Right lobe of liver (tissue), 6 donors: ENCODE measurements at regions not wholly inside any gene's neighbourhood (a gene's known extent, or its start where the extent isn't known, plus 50 kb on each side); places are given as distances from the start of the nearest gene placed in this dataset.

Experiments
- ATAC-seq, 4 donors: fragments of 200-7000 bp; cut with Tn5 transposase; one replicate each; pipeline ENCODE4 v1.9.1; 2020; ENCODE audit warnings: mild to moderate bottlenecking in 4 of 4, moderate library complexity in 4 of 4
- DNase-seq, 3 donors: peaks; one replicate each; pipeline ENCODE4 v3.0.0-alpha.2; 2020
- H3K27ac ChIP-seq, 3 donors: fragments of 200-600 bp; one replicate each; pipeline ENCODE4 v1.8.0; 2022
- H3K27me3 ChIP-seq, 2 donors: fragments of 200-600 bp; one replicate each; pipeline ENCODE4 v1.8.0; 2022
- H3K36me3 ChIP-seq, 4 donors: fragments of 200-600 bp; sonication (generic) in 1 of 4; one replicate each; pipeline versions ENCODE4 v1.5.1 to v1.8.0; 2017 to 2022; ENCODE audit warnings: control low read depth in 1 of 4
- H3K4me1 ChIP-seq, 4 donors: fragments of 200-600 bp; sonication (generic) in 1 of 4; one replicate each; pipeline versions ENCODE4 v1.5.1 to v1.8.0; 2017 to 2022; ENCODE audit warnings: control low read depth in 1 of 4
- H3K4me3 ChIP-seq, 3 donors: fragments of 200-600 bp; one replicate each; pipeline ENCODE4 v1.8.0; 2022
- H3K9me3 ChIP-seq, 4 donors: fragments of 200-600 bp; sonication (generic) in 1 of 4; one replicate each; pipeline versions ENCODE4 v1.5.1 to v1.8.0; 2017 to 2022; ENCODE audit warnings: control low read depth in 1 of 4
- POLR2A ChIP-seq: fragments of 450-650 bp; IDR thresholded peaks from one replicate; pipeline ENCODE4 v1.6.1; 2017; ENCODE audit warnings: antibody characterized with exemption, mild to moderate bottlenecking
- WGBS: methylation state at CpG from one replicate; pipeline ENCODE4 v1.1.6; 2018; ENCODE audit warnings: low coverage, low lambda C conversion rate; ENCODE audit not compliant: insufficient coverage; ENCODE audit errors: missing lambda C conversion rate; 5-methylcytosine and 5-hydroxymethylcytosine counted together
- intact Hi-C, 2 donors: fragments of 100-400 bp; cut with DNase I; formaldehyde crosslinking; loops; one replicate each; pipeline versions ENCODE4 v1.11.2 to v1.14.1; 2022
- TF ChIP-seq, protein P1 (sequence below), 4 donors: fragments of 200-600 bp in 3 of 4; fragments of 450-650 bp in 1 of 4; IDR thresholded peaks; one replicate each; pipeline versions ENCODE4 v1.5.1 to v1.8.0; 2016 to 2022; ENCODE audit warnings: antibody characterized with exemption in 4 of 4, mild to moderate bottlenecking in 2 of 4
- donor health status: DM: no; HTN: yes; CAD: no.
- donor health status: DM: no; HTN: no; CAD: no.
- donor health status: DM: no; HTN: no; CAD: no.
- donor health status: DM: no; HTN: yes; CAD: no.
- donor health status: DM: no; HTN: yes; CAD: no.

- no peak overlapping the region for H3K4me3 ChIP-seq
- no peaks in the 10 kb centered on the region for H3K4me1 ChIP-seq
- DNase-seq (no peak), ATAC-seq (no peak)
- H3K27ac ChIP-seq = no peak overlapping the region
- TF ChIP-seq, protein P1, sequence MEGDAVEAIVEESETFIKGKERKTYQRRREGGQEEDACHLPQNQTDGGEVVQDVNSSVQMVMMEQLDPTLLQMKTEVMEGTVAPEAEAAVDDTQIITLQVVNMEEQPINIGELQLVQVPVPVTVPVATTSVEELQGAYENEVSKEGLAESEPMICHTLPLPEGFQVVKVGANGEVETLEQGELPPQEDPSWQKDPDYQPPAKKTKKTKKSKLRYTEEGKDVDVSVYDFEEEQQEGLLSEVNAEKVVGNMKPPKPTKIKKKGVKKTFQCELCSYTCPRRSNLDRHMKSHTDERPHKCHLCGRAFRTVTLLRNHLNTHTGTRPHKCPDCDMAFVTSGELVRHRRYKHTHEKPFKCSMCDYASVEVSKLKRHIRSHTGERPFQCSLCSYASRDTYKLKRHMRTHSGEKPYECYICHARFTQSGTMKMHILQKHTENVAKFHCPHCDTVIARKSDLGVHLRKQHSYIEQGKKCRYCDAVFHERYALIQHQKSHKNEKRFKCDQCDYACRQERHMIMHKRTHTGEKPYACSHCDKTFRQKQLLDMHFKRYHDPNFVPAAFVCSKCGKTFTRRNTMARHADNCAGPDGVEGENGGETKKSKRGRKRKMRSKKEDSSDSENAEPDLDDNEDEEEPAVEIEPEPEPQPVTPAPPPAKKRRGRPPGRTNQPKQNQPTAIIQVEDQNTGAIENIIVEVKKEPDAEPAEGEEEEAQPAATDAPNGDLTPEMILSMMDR (IDR thresholded peaks at IDR 0.05) = no peak
- no peak for TF ChIP-seq POLR2A
- 12% methylated on average over 5 of the region's 5 CpGs for WGBS
- no peaks in the 10 kb centered on the region for H3K9me3 ChIP-seq
- no peaks in the 10 kb centered on the region for H3K36me3 ChIP-seq
- H3K27me3 ChIP-seq = no peaks in the 10 kb centered on the region
- intact Hi-C loops = no loop called here
Measured at GRCh38 chr13:27860743-27861142, 59.1 kb upstream of the PDX1 start.

DNA sequence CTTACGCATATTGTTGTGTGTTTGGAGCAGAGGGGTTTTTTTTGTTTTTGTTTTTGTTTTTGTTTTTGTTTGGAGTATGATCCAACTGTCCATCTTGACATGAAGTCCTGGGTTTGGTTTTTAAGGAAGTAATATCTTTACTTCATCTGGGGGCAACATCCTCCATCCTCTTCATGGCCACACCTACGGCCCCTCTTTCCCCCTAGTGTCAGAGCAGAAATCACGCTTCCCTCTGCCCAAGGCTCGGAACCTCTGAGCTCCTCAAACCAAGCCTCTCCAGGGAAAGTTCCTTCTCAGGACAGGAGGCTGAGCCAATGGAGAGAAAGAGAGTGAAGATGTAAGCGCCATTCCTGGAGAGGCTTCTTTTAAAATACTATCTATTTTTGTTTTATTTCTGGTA is 58.6 kb upstream of the PDX1 start:
- Histone ChIP-seq H3K4me3 (no peak overlapping the region), H3K27me3 (no peaks in the 10 kb centered on the region), H3K27ac (no peak overlapping the region), H3K9me3 (no peaks in the 10 kb centered on the region), H3K36me3 (no peaks in the 10 kb centered on the region), H3K4me1 (no peaks in the 10 kb centered on the region)
- ATAC-seq (no peak), DNase-seq (no peak)
- 50% methylated on average over 4 of the region's 5 CpGs for WGBS
- intact Hi-C loops = no loop called here
- TF ChIP-seq, protein P1 (IDR thresholded peaks at IDR 0.05) = no peak
- TF ChIP-seq POLR2A = no peak

- DNase-seq = no peak
- H3K27me3 ChIP-seq = no peaks in the 10 kb centered on the region
- no peak for TF ChIP-seq POLR2A
- TF ChIP-seq, protein P1 (IDR thresholded peaks at IDR 0.05) = peak; percentile 47 to 57 (median 55)
- peak; percentile 69 to 91 (median 72) for ATAC-seq
- peak overlapping the region in 1 of 3 donors; percentile 4 for H3K4me3 ChIP-seq
- H3K4me1 ChIP-seq = no peaks in the 10 kb centered on the region
- peak overlapping the region in 2 of 3 donors; percentile 6 to 9 for H3K27ac ChIP-seq
- H3K9me3 ChIP-seq = no peaks in the 10 kb centered on the region
- intact Hi-C loops = no loop called here
- H3K36me3 ChIP-seq = no peaks in the 10 kb centered on the region
- WGBS = 12% methylated on average over 9 of the region's 9 CpGs
Measured at GRCh38 chr13:27868641-27869435, 51.0 kb upstream of the PDX1 start.

DNA sequence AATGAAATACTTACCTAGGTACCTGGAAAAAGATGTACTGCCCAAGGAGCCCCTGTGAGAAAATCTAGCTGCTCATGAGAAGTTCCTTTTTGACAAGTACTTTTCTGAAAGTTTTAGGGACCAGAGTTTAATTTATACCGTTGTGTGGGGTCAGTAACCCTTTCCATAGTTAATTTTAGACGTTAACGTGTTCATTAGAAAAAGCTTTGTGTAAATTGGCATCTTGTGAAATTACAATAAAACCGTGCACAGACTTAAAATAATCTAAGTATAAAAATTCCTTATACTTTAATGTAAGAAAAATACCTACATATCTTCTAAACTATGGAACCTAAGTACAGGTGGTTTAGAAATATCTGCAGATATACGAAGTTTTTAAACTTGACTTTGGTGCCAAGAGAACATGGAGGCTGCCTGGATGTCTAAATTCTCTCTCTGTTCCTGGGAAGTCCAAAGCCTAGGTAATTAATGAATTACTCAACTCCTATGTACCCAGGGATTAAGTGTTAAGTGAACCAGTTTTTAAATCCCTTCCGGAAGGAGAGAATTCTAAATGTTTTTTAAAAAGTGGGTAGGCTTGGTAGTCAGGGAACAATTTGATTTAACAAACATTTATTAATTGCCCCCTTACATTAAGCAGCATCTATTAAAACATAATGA is 50.2 kb upstream of the PDX1 start:
- DNase-seq (no peak), ATAC-seq (peak in 1 of 4 donors; percentile 39)
- Histone ChIP-seq H3K36me3 (no peaks in the 10 kb centered on the region), H3K4me1 (no peaks in the 10 kb centered on the region), H3K9me3 (no peaks in the 10 kb centered on the region), H3K27ac (peak overlapping the region in 1 of 3 donors; percentile 6), H3K27me3 (no peaks in the 10 kb centered on the region), H3K4me3 (no peak overlapping the region)
- intact Hi-C loops = no loop called here
- WGBS = 27% methylated on average over 6 of the region's 6 CpGs
- TF ChIP-seq, protein P1 (IDR thresholded peaks at IDR 0.05) = peak in 2 of 4 donors; percentile 2 to 22
- TF ChIP-seq POLR2A = no peak
